GM23338 (cell line): ENCODE measurements at regions not wholly inside any gene's neighbourhood (a gene's known extent, or its start where the extent isn't known, plus 50 kb on each side); places are given as distances from the start of the nearest gene placed in this dataset.

ENCODE experiments used
- CREB1 ChIP-seq: fragments of 250-450 bp; sonication (Bioruptor Pico); IDR thresholded peaks from 2 replicates; pipeline ENCODE4 v1.5.0; 2020; ENCODE audit warnings: low read depth, mild to moderate bottlenecking, moderate library complexity
- CTCF ChIP-seq, 2 experiments: fragments of 200-600 bp in 1 of 2; sonication (generic) in 1 of 2; conservative IDR thresholded peaks; 2 replicates each; pipeline versions ENCODE4 v1.5.1 to v1.6.1; 2016 to 2017; ENCODE audit warnings: antibody characterized with exemption in 2 of 2, low read depth in 2 of 2, mild to moderate bottlenecking in 2 of 2, moderate library complexity in 1 of 2
- EZH2 ChIP-seq: fragments of 200-600 bp; sonication (generic); IDR thresholded peaks from one replicate; pipeline ENCODE4 v1.8.0; 2017; ENCODE audit warnings: antibody characterized with exemption, mild to moderate bottlenecking, low read depth; ENCODE audit not compliant: unreplicated experiment
- EZH2phosphoT487 ChIP-seq: fragments of 200-600 bp; sonication (generic); IDR thresholded peaks from one replicate; pipeline ENCODE4 v1.8.1; 2018; ENCODE audit warnings: antibody characterized with exemption; ENCODE audit not compliant: unreplicated experiment
- POLR2AphosphoS5 ChIP-seq: IDR thresholded peaks from 2 replicates; pipeline ENCODE4 v1.6.1; 2016; ENCODE audit warnings: antibody characterized with exemption, low read depth
- REST ChIP-seq: IDR thresholded peaks from one replicate; pipeline ENCODE4 v1.6.1; 2018; ENCODE audit warnings: antibody characterized with exemption; ENCODE audit not compliant: unreplicated experiment

GRCh38 chr2:12577091-12577490 is 139.6 kb upstream of the TRIB2 start:
- TF ChIP-seq REST (no peak), CTCF (conservative IDR thresholded peaks at IDR 0.05; ENCODE audit: low read depth in 2 of 2) (no peak), EZH2 (no peak), EZH2phosphoT487 (no peak), POLR2AphosphoS5 (no peak), CREB1 (CRISPR knock-in tag) (no peak)
